CD1c-positive myeloid dendritic cell (primary cell): ENCODE measurements at regions not wholly inside any gene's neighbourhood (a gene's known extent, or its start where the extent isn't known, plus 50 kb on each side); places are given as distances from the start of the nearest gene placed in this dataset.

Source experiments
- DNase-seq: peaks from one replicate; pipeline ENCODE4 v3.0.0-alpha.2; 2016; ENCODE audit errors: extremely low spot score

DNA sequence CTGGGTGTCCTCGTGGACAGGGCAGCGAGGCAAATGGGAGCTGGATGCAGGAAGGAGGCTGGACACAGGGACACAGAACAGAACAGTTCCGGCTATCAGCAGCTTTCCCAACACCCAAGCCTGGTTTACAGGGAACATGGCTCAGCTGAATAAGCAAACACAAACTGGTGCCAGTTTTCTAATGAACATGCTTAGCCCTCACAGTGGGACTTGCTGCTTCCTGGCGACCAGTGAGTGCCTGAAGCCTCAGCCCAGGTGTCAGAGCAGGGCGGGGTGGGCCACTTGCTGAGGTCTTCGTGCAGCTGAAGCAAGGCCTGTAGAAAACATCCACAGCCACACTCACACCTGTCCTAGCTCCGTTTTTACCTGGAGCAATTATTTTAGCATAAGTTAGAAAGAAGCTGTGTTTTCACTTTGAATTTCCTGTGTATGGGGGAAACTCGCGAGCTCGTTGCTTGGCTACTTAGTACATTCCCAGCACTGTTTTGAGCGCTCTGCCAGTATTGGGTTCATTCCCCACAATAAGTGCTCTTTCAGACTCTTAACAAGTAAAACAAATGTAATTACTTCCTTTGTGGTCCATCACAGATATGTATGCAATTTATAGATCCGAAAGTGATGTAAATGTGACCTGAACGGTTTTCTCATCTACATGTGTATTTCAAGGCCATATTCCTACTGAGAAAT lies 261.2 kb upstream of the SHH start:
- no peak for DNase-seq

DNA sequence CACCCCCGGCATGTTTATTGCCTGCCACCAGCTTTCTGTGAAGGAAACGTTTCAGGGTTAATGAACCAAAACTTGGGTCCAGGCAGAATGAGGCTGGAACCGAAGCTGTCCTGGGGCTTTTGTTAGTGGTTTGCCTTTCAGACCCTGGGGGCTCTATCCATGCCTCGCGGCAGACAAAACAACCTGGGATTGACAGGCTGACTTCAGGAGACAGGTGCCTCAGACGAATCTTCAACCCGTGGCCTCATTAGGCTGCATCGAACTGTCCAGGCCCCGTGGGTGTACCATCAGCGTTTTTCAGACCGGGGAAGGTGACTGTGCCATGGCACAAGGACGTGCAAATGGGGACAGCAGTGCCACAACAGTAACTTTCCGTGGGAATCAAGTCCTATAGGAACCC lies 259.3 kb upstream of the SHH start:
- no peak for DNase-seq

DNA sequence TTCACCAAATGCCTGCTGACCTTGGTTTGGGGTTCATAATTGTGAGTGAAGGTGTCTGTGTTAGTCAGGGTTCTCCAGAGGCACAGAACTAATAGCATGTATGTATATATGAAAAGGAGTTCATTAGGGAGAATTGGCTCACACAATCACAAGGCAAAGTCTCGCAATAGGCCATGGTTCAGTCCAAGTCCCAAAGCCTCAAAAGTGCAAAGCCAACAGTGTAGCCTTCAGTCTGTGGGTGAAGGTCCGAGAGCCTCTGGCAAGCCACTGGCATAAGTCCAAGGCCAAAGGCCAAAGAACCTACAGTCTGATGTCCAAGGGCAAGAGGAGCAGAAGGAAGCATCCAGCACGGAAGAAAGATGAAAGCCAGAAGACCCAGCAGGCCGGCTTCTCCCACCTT lies 257.6 kb upstream of the SHH start:
- no peak for DNase-seq

DNA sequence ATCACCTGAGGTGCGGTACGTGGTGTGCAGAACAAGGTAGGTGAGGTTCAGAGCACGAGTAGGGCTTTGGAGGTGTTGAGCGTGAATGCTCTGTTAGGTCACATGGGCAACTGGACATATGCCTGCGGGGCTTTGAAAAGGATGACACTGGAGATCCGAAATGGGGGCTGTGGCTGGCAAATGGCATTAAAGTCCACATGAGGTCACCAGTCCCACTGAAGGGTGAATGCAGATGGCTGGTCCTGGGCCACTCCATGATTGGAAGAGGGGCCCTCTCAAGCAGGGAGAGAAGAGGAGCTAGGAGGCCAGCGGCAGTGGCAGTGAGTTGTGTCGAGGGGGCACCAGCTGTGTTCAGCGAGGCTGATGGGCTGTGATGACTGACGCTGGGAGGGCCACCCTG lies 254.9 kb upstream of the SHH start:
- DNase-seq = no peak

DNA sequence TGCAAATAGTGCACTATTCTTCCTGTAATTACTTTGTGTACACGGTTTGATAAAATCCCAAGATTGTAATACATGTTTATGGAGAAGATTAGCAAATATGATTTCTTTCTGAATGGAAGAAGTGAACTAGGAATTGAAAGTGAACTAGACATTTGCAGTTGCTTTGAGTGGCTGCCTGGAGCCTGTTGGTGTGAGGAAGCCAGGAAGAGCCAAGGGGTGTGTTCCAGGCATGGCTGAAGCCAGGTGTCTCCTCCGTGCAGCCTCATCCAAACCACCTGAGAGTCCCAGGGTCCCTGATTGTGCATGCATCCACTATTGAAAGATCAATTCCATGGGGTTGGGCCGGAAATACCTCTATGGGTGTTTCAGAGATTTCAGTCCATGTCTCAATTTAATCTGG lies 253.1 kb upstream of the SHH start:
- no peak for DNase-seq

DNA sequence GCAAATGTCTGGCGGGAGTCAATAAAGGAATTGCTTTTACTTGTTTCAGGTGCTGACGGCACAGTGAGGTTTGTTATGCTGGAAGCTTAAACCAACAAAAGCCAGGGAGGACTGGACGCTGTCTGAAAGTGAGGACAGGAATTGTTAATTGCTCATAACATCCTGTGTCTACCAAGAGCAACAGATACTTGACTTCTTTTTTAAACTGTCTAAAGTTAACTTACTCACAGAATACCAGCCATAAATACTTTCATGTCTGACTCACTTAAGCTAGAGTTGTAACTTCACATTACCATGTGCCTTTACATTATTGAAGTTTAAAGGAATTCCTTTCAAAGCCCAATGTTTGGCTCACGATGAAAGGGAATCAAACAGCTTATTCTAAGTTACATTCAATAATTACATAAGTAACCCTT lies 252.7 kb upstream of the SHH start:
- DNase-seq = no peak

DNA sequence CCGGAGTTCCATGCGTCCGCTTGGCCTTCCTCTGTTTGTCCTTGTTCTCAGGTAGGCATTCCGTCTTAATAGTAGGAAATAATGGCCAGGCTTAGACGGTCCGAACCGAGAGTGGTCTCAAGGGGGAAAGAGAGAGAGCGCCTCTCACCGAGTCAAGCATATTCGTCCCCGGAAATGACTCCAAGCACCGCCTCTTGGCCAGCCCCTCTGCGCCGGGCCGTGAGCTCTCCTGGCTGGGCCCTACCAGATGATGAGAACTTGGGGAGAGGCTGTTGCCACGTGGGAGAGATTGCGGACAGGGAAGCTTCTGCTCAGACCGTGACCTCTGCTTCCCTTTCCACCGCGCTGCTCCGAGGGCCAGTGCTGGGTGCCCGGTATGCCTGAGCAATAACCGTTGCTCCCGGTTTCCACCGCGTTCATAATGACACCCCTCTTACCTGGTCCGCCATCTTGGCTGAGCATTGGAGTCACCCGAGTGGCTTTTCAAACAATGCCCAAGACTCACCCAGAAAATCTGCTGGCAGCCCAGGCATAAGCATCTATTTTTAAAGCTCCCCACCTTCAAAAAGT lies 251.1 kb upstream of the SHH start:
- DNase-seq = no peak

DNA sequence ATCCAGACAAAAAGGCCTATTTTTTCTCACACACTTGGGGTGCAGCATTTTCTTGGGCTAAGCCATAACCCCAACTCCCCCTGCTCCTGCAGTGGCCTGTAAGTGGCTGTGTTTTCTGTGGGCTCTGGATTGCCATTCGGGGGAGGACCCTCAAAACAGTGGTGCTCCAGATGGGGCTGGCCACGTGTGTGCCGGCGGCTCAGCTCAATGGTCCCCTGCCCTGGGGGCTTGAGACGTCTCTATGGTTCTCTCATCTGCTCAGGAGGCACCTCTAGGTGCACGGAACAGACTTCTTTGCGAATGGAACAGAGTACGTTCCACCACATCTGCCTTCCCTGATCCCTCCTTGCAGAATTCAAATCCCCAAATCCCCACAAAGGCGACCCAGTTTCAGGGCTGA lies 250.0 kb upstream of the SHH start:
- no peak for DNase-seq

DNA sequence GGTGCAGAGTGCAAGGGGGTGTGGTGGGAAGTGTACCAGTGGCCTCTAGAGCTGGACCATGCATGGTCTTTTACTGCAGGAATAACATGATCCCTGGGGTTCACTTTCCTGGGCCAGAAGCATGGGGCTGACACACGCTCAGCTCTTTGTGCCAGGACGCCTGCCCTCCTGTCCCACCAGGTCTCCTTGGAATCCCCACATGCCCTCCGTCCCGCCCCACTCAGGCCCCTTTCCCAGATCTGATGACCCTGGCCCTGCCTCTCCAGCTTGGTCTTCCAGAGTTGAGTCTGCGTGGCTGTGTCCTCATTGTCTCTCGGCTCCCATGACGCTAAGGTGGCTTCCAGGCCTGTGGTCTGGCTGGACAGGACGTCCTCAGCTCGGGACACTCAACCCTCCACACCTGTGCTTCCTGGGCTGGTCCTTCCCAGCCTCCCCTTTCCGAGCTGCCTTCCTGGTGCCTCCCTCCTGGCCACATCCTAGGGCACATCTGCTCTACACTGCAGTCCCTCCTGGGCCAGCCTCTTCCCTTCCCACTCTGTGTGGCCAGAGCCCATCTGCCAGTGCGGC lies 249.5 kb upstream of the SHH start:
- DNase-seq = no peak

DNA sequence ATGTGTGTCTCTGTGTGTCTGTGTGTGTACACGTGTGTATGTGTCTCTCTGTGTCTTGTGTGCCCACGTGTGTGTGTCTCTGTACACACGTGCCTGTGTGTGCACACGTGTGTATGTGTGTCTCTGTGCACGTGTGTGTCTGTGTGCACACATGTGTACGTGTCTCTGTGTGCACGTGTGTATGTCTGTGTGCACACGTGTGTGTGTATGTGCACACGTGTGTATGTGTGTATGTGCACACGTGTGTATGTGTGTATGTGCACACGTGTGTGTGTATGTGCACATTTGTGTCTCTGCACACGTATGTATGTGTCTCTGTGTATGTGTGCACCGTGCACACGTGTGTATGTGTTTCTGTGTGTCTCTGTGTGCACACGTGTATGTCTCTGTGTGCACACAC lies 248.7 kb upstream of the SHH start:
- no peak for DNase-seq

DNA sequence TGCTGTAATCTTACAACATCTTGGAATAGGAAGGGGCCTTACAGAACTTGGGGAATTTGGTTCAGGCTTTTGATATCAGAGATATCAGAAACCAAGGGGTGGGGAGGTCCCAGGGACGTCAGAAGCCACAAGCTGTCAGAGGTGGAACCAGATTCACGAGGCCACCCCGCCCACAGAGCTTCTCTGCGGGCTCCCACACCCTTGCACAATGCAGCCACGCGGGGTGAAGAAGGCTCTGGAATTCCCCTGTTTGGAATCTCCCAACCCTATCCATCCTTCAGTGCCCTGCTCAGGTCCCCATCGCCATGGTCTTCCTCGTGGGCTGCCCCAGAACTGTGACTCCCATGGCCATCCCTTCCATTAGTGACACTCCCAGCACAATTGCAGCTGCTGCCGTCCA lies 247.1 kb upstream of the SHH start:
- DNase-seq = no peak

DNA sequence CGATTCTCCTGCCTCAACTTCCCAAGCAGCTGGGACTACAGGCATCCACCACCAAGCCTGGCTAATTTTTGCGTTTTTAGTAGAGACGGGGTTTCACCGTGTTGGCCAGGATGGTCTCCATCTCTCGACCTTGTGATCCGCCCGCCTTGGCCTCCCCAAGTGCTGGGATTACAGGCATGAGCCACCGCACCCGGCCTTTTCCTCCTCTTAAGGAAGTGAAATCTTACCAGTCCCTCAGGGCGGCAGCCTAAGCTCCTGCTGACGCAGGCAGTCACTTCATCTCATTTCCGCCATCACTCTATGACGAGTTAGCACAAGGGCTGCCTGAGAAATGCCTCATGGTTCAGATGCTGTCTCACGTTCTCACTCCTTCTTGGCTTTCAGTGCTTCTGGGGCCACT lies 246.0 kb upstream of the SHH start:
- no peak for DNase-seq

DNA sequence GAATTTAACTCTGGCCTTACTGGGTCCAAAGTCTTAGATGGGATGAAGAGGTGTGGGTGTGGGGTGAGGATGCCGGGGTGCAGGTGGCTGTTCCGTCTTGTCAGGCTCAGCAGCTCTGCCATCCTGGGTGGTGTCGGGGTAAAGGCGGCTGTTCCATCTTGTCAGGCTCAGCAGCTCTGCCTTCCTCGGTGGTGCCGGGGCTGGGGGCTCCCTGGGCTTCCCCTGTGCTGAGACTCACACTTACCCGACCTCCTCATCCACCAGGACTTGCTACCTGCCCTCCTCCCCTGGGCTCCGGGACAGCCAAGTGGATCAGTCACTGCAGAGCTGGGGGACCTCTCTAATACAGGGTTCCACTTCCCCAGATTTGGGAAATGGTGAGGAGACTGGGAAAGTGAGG lies 244.3 kb upstream of the SHH start:
- no peak for DNase-seq

DNA sequence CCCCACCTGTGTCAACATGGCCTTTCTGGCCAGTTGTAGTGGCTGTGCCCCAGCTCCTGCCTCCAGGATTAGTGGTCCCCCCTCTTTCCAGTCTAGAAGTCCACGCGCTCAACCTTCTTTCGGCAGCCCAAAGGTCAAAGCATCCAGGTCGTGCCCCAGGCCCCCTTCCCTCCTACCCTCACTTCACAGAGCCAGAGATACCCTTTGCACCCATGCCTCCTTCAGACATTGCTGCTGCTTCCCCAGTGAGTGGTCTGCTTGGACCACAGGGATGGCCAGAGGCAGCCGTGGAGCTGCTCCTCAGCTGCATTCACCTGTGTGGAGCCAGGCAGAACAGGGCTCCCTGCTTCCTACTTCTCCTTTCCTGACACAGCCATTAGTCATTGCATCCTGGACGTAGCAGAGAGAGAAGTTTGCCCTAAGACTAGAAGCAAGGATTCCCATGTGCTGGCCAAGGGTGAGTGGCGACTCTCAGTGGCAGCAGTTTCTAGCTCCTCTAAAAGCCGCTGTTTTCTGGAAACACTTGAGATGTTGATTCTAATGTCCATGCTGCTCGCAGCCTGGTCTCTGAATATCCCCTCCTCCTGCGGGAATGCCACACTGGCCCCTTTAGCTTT lies 243.1 kb upstream of the SHH start:
- no peak for DNase-seq

DNA sequence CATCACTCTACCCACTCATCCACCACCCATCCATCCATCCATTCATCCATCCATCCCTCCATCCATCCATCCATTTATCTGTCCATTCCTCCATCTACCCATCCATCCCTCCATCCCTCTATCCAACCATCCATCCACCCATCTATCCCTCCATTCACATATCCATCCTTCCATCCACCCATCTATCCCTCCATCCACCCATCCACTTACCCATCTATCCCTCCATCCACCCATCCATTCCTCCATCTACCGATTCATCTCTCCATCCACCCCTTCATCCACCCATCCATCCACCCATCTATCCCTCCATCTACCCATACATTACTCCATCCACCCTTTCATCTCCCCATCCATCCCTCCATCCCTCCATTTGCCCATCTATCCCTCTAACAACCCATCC lies 239.6 kb upstream of the SHH start:
- no peak for DNase-seq

DNA sequence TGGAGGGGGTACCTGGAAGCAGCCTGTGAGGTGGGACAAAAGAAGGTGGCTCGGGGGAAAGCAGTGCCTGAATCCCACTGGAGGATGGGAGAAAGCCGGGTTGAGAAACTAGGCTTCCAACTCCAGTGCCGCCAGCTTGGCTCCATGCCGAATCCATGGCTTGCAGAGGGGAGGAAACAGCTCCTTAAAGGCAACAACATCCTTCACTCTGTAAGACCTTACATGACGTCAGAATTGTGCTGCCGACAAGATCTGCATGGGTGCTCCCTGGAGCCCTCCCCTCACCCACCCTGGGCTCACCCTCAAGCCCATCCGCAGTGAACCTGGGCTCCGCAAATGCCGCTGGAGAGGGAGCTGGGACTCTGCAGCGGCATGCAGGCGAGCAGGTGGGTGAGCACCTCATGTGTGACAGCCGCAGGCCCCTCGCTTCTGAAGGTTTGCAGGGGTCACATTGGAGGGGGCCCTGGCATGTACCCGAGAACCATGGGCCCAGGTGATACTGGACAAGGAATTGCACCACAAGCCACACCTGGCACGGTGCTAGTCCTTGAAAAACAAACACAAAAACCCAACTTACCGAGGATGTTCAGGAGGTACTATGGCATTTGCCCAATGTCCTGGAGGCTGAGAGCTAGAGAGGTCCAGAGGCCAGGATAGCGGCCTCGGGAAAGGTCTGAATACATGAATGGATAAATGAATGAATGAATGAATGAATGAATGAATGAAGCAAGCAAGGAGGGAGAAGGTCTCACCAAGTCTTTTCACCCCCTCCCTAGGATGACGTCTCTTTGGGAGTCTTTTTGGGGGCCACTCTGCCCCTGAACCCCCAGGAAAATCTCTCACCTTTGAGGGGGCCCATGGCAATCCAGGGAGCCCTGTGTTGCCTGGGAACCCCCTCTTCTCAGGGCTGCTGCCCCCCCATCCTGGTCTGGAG lies 238.6 kb upstream of the SHH start:
- no peak for DNase-seq

DNA sequence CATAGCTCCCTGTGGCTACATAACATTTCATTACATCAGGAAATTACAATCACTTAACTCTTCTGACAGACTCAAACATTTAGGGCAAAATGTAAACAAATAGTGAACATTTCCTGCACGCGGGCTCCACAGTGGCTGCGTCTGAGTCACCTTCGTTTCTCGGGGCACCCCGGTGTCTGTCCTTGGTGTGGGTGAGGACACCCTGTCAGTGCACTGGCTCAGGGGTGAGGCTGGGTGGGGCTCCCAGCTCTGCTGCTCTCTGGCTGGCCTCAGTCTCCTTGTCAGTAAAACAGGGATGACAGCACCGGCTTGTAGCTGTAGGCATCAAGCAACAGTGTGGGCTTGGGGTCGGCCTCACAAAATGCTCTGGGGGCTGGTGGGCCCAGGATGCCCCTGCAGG lies 237.1 kb upstream of the SHH start:
- DNase-seq = no peak

DNA sequence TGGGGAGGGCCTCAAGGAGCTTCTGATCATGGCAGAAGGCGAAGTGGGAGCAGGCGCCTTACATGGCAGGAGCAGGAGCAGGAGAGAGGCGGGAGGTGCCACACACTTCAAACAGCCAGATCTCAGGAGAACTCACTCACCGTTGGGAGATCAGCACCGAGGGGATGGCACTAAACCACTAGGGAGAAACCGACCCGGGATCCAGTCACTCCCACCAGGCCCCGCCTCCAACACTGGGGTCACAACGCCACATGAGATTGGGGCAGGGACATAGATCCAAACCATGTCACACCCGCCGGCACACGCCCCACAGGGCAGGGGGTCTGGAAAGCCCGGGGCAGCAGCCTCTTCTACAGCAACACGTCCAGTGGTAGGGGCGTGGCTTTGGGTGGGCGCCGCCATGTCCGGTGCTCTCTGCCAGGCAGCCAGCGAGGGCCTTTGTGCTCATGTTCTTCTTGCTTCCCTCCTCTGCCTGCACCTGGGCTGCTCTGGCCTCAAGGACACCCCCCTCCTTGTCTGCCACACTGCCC lies 233.8 kb upstream of the SHH start:
- DNase-seq = no peak

DNA sequence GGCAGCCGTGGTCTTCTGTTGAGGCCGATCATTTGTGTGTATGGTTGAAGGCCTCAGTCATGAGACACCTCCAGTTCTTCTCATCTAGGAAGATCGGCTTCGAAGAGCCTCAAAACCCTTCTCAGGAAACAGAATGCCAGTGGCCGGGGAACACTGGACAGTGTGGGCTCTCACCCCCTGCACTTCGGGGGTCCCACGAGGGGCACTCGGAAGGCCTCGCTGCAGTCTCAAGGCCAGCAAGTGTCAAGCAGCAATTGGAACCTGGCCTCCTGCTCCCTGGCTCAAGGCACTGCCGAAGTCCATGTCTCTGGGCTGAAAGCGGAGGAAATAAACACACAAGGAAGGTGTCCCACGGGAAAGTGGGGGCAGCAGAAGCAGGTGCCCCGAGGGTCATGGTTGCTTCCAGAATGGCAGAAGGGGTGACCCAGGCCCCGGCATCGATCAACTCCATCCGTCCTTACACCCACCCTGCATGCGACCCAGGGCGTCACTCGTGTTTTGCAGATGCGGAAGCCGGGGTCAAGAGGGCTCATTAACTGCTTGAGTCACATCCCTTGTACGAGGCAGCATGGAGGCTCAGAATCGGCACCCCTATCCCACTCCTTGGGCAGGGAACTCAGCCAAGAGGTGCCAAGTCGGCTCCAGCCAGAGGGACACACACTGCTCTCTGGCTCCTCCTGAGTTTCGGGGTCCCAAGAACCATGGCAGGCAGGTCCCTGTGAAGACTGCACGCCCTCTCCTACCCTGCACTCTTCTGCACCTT lies 231.3 kb upstream of the SHH start:
- no peak for DNase-seq

DNA sequence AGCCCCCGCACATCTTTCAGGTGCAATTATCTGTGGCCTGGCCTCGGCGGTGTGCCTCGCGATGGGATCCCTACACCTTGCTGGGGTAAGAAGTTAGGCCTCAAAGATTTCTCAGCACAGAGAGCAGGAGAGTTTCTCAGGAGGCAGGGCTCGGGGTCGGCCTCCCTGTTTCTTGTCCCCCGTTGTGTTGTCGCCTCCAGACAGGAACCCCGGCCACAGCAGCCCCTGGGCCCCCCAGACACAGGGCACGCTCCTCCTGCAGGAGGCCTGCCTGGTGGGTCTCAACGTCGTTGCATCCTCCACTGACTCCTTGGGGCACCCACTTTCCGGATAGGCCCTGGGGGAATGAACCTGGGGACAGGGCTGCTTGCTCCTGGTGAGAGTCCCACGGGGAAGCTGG lies 229.1 kb upstream of the SHH start:
- no peak for DNase-seq

DNA sequence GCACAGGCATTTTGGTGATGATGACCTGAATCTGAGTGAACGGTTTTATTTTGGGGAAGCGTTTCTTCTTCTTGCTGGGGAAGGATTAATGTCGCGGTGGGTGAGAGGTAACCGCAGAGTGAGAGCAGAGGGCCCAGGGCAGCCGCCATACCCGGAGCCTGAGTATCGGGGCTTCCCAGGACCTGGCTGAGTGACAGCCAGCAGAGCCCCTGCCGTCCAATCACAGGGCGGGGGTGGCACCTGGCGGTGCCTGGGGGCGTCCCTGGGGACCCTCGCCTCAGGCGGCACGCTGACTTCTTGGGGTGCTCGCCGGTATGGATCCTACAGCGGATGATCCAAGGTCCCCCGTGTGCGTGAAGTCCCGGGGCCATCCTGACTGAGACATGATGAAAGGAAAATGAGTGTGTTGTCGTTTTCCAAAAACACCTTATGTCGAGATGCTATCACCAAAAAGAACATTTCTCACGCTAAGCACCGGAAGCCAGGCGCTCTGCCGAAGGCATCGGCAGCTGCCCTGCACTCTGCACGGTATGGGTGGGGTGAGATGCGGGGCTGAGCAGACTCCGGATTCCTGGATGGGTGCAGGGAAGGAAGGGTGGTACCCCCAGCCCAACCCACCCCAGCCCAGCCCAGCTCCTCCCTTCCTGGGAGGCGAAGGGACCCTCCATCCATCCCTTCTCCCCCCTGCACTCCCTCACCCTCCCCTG lies 227.9 kb upstream of the SHH start:
- no peak for DNase-seq
